ENCODE measurements at regions not wholly inside any gene's neighbourhood (a gene's known extent, or its start where the extent isn't known, plus 50 kb on each side); places are given as distances from the start of the nearest gene placed in this dataset.
A peak's percentile ranks its signal among the peaks of the same experiment; 100 is the strongest.
"Not testable (repeated sequence)": the region's sequence is repeated elsewhere in the genome, so short reads cannot be mapped to it uniquely, and the experiment has no call there.

DNA sequence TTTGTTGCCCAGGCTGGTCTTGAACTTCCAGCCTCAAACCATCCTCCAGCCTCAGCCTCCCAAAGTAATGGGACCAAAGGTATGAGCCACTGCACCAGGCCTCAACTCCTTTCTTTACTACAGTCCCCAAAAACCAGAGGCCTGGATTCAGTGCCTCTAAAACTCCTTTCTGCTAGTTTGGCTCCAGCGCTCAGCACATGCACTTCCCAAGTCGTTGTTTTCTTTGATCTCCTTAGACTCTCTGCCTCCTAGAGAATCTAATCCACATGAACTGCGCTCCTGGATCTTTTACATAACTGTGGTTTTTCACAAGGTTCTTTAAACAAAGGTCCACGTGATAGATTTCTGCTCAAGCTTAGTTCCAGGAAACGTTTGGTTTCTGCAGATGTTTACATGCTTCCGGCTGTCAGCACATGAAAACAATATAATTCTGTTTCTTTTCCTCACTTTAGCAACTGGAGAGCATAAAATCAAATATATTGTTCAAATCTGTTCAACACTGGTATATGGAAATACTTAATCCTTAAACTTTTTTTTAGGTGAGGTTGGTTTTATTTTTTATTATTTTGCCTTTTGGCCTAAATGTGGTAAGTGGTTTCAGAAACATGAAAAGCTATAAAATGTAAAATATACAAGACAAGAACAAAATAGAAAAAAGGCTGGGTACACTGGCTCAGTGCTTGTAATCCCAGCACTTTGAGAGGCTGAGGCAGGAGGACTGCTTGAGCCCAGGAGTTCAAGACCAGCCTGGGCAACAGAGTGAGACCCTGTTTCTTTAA is 270.5 kb upstream of the MKLN1 start:
- peak; percentile 17 to 18 for DNase-seq

- peak; percentile 37 to 57 for DNase-seq
Measured at GRCh38 chr7:131057794-131058070, 269.9 kb upstream of the MKLN1 start.

DNA sequence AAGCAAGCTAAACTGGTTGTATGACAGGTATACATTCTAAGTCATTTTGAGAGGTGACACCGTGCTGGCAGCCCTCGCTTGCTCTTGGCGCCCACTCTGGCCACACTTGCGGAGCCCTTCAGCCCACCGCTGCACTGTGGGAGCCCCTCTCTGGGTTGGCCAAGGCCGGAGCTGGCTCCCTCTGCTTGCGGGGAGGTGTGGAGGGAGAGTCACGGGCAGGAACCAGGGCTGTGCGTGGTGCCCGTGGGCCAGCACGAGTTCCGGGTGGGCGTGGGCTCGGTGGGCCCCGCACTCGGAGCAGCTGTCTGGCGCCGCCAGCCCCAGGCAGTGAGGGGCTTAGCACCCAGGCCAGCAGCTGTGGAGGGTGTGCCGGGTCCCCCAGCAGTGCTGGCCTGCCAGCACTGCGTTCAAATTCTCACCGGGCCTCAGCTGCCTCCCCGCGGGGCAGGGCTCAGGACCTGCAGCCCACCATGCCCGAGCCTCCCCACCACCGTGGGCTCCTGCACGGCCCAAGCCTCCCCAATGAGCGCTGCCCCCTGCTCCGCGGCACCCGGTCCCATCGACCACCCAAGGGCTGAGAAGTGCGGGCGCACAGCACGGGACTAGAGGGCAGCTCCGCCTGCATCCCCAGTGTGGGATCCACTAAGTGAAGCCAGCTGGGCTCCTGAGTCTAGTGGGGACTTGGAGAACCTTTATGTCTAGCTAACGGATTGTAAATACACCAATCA is 269.0 kb upstream of the MKLN1 start:
- not testable (repeated sequence) for DNase-seq

DNA sequence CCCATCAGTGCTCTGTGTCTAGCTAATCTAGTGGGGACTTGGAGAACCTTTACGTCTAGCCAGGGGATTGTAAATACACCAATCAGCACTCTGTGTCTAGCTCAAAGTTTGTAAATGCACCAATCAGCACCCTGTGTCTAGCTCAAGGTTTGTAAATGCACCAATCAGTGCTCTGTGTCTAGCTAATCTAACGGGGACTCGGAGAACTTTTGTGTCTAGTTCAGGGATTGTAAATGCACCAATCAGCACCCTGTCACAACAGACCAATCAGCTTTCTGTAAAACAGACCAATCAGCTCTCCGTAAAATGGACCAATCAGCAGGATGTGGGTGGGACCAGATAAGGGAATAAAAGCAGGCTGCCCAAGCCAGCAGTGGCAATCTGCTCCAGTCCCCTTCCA is 268.3 kb upstream of the MKLN1 start:
- DNase-seq: not testable (repeated sequence)

DNA sequence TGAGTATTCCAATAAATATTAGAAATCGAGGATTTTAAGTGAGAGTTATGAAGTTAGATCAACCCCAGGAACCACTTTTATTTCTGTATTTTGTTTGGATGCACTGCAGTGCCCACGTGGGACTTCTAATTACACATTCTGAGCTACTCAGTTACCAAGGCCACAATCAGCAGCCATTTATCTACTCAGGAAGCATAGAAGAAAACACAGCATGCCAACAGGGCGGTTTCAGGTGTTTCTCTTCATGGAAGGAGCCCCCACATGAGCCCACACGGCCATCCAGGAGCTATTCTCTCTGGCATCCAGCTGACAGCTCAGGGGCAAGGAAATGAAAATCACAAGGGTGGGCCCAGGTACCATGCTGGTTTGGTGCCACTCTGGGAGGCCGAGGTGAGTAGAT is 266.5 kb upstream of the MKLN1 start:
- no peak for DNase-seq

GRCh38 chr7:131061818-131062217 is 265.9 kb upstream of the MKLN1 start:
- no peak for DNase-seq

- no peak for DNase-seq
Measured at GRCh38 chr7:131066635-131067034, 261.0 kb upstream of the MKLN1 start.

GRCh38 chr7:131067220-131067619 is 260.5 kb upstream of the MKLN1 start:
- DNase-seq: no peak

GRCh38 chr7:131068604-131069021 is 259.1 kb upstream of the MKLN1 start:
- DNase-seq: no peak

DNA sequence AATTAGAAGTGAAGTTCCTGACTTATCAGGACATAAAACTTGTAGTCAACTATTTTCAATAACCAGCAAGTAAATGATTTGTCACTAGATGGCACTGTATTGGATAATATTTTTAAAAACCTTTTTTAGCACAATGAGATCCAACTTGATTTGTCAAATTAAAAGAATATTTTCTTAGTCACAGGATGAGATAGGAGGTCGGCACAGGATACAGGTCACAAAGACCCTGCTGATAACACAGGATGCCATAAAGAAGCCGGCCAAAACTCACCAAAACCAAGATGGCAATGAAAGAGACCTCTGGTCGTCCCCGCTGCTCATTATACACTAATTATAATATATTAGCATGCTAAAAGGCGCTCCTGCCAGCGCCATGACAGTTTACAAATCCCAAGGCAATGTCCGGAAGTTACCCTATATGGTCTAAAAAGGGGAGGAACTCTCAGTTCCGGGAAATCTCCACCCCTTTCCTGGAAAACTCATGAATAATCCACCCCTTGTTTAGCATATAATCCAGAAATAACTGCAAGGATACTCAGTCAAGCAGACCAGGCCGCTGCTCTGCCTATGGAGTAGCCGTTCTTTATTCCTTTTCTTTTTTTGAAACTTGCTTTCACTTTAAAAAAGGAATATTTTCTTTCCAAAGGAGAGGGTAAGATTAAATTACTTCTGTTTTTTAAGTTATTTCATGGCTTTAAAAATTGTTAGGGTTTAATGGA is 255.7 kb upstream of the MKLN1 start:
- DNase-seq: no peak

DNA sequence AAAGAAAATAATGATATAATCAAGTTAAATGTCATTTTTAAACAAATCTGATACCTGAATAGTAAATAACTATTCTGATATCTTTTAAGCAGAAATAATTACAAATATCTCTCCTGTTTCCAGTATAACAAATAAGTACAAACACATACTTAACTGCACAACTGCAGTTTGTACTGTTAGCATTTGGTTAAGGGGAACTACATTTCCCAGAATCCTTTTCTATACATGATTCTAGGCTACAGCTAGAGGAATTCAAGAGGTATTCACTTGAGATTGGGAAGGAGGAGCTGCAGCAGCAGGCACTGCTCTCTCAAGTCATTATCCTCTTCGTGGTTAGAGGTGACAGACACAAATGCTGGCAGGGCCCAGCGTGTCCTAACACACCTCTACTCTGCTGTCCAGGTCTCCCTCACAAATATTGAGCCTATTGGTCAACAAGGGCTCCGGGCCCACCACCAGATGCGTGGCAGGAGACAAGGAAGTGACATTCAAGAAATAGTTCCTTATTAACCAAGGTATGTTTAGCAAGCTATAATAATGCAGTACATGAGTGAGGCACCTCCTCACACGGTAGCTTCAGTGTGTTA is 255.1 kb upstream of the MKLN1 start:
- no peak for DNase-seq

- no peak for DNase-seq
Measured at GRCh38 chr7:131074043-131074442, 253.6 kb upstream of the MKLN1 start.

- DNase-seq: no peak
Measured at GRCh38 chr7:131074585-131074984, 253.1 kb upstream of the MKLN1 start.

DNA sequence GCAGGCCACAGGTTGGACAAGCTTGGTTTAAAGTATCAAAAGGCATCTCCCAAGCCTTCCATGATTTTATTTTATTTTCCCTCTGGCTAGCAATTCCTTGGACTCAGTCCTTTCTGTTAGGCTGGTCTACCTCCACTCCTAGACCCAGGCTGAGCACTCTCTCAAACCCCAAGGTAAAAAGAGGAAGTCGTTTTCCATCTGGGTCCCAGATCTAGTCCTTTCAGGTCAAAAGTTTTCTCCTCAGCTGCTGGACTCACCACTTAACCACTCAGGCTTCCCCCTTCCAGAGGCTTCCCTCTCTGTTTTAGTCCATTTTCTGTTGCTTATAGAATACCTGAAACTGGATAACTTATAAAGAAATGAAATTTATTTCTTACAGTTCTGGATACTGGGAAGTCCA is 252.3 kb upstream of the MKLN1 start:
- DNase-seq: no peak

- no peak for DNase-seq
Measured at GRCh38 chr7:131076032-131076431, 251.6 kb upstream of the MKLN1 start.

GRCh38 chr7:131076711-131077181 is 250.9 kb upstream of the MKLN1 start:
- no peak for DNase-seq

- no peak for DNase-seq
Measured at GRCh38 chr7:131077735-131078134, 249.9 kb upstream of the MKLN1 start.

GRCh38 chr7:131080754-131081153 is 246.9 kb upstream of the MKLN1 start:
- no peak for DNase-seq

GRCh38 chr7:131081308-131081707 is 246.4 kb upstream of the MKLN1 start:
- no peak for DNase-seq

DNA sequence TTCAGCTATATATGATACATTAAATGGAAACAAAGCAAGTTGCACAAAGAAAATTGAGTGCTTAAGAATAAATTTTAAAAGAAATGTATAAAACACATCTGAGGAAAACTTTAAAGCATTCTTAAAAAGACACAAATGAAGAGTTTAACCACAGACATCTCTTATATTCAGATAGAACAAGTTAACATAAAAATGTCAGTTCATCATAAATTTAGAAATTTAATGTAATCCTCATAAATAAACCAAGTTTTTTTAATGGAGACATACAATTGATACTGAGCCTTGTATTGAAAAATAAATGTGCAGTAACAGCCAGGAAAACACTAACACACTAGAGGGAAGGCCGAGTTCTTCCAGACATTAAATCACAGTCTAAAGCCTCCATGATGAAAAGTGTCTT is 243.9 kb upstream of the MKLN1 start:
- no peak for DNase-seq

GRCh38 chr7:131084336-131084735 is 243.3 kb upstream of the MKLN1 start:
- DNase-seq: not testable (repeated sequence)

DNA sequence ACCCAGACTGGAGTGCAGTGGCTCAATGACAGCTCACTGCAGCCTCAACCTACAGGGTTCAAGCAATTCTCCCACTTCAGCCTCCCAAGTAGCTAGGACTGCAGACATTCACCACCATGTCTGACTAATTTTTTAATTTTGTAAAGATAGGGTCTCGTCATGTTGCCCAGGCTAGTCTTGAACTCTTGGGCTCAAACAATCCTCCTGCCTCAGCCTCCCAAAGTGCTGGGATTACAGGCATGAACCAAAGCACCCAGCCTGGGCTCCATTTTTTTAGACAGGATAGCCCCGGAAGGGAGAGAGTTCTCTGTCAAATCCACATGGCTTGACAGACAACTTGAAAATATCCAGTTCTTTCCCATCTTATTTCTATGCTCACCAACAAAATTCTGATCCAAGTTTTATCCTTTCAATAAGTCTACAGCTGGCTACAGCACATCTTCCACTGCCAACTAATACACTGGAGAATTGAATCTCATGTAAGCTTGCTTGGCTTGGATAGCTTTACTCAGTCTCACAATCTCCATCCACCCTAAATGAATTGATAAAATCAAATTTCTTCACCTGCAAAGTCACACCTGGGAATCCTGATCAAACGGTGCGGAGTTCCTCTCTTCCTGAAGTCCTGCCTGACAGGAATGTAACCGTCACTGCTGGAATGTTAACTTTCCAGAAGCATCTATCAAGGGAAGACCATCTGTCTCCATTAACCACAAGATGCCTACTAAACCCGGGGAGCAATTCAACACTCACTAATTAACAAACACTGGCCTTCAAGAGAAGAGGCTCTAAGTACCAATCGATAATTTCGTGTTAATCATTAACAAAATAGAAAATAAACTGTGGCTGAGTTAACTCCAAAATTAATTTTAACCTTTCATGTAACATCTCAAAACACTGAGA is 239.7 kb upstream of the MKLN1 start:
- no peak for DNase-seq
